Body of pancreas (tissue), 4 donors: ENCODE measurements at regions not wholly inside any gene's neighbourhood (a gene's known extent, or its start where the extent isn't known, plus 50 kb on each side); places are given as distances from the start of the nearest gene placed in this dataset.
"Not testable (repeated sequence)": the region's sequence is repeated elsewhere in the genome, so short reads cannot be mapped to it uniquely, and the experiment has no call there.

Experiments
- ATAC-seq: fragments of 150-250 bp; one replicate; pipeline ENCODE4 v1.9.1; 2016
- DNase-seq, 4 donors: peaks; one replicate each; pipeline ENCODE4 v3.0.0-alpha.2; 2019
- H3K27ac ChIP-seq, 4 donors: fragments of 200-600 bp; sonication (generic); 1 replicate in 3 of 4; 2 replicates in 1 of 4; pipeline versions ENCODE4 v1.5.1 to v1.6.1; 2016 to 2019; ENCODE audit warnings: mild to moderate bottlenecking in 1 of 4, mixed read lengths in 1 of 4, moderate library complexity in 1 of 4
- H3K27me3 ChIP-seq, 2 donors: fragments of 200-600 bp; sonication (generic); one replicate each; pipeline ENCODE4 v1.6.0; 2016; ENCODE audit warnings: mild to moderate bottlenecking in 1 of 2
- H3K36me3 ChIP-seq, 2 donors: fragments of 200-600 bp; sonication (generic); replicated peaks in 1 of 2; 2 replicates each; pipeline ENCODE4 v1.5.1; 2016; ENCODE audit warnings: low read depth in 2 of 2; ENCODE audit not compliant: insufficient read depth in 1 of 2
- H3K4me1 ChIP-seq: fragments of 200-600 bp; sonication (generic); one replicate; pipeline ENCODE4 v1.6.0; 2016
- H3K4me3 ChIP-seq, 2 donors: fragments of 200-600 bp; sonication (generic); 1 replicate in 1 of 2; 2 replicates in 1 of 2; pipeline ENCODE4 v1.5.1; 2016 to 2019
- H3K9me3 ChIP-seq, 3 donors: fragments of 200-600 bp; sonication (generic); 1 replicate in 2 of 3; 2 replicates in 1 of 3; pipeline ENCODE4 v1.5.1; 2016
- POLR2A ChIP-seq, 3 donors: fragments of 450-650 bp; IDR thresholded peaks; one replicate each; pipeline ENCODE4 v1.6.1; 2016; ENCODE audit warnings: antibody characterized with exemption in 3 of 3, mild to moderate bottlenecking in 2 of 3
- WGBS, 2 donors: methylation state at CpG; one replicate each; pipeline ENCODE4 v1.1.5; 2017; 5-methylcytosine and 5-hydroxymethylcytosine counted together
- intact Hi-C: fragments of 100-400 bp; cut with DNase I; formaldehyde crosslinking; loops from one replicate; pipeline ENCODE4 v1.15.1; 2023
- TF ChIP-seq, protein P1 (sequence below), 7 experiments: fragments of 450-650 bp in 4 of 7; fragments of 200-600 bp in 3 of 7; sonication (generic) in 3 of 7; IDR thresholded peaks; one replicate each; pipeline ENCODE4 v1.5.1; 2016 to 2019; ENCODE audit warnings: antibody characterized with exemption in 7 of 7

DNA sequence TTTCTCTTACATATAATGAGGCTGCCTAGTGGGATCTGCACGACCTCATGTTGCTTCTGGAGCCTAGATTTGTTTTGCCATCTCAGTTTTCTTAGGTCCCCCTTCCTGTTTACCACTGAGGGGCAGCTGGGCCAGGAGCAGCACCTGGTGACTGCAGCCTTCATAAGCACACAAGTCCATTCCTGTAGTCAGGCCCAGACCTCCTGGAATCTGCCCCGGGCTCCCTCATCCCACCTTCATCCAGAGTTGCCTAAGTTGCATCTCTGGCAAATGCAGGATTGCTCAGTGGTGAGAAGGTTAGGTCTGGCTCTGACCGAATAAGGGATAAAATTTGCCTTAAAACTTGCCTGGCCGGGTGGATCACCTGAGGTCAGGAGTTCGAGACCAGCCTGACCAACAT lies 117.3 kb downstream of the TNFRSF13B start:
- 77 to 85% methylated on average over 5 of the region's 5 CpGs for WGBS, 2 donors
- H3K4me1 ChIP-seq, H3K27me3 ChIP-seq, ATAC-seq, H3K27ac ChIP-seq, H3K36me3 ChIP-seq, H3K4me3 ChIP-seq, DNase-seq, intact Hi-C loops, H3K9me3 ChIP-seq: not testable (repeated sequence)

GRCh38 chr17:16853661-16854320 lies 118.1 kb downstream of the TNFRSF13B start:
- DNase-seq (no peak), ATAC-seq (no peak)
- H3K27me3 ChIP-seq = no peaks in the 10 kb centered on the region
- WGBS, 2 donors = 80 to 88% methylated on average over 30 of the region's 30 CpGs
- intact Hi-C loops = no loop called here
- TF ChIP-seq POLR2A (IDR thresholded peaks at IDR 0.05) = no peak
- TF ChIP-seq, protein P1, sequence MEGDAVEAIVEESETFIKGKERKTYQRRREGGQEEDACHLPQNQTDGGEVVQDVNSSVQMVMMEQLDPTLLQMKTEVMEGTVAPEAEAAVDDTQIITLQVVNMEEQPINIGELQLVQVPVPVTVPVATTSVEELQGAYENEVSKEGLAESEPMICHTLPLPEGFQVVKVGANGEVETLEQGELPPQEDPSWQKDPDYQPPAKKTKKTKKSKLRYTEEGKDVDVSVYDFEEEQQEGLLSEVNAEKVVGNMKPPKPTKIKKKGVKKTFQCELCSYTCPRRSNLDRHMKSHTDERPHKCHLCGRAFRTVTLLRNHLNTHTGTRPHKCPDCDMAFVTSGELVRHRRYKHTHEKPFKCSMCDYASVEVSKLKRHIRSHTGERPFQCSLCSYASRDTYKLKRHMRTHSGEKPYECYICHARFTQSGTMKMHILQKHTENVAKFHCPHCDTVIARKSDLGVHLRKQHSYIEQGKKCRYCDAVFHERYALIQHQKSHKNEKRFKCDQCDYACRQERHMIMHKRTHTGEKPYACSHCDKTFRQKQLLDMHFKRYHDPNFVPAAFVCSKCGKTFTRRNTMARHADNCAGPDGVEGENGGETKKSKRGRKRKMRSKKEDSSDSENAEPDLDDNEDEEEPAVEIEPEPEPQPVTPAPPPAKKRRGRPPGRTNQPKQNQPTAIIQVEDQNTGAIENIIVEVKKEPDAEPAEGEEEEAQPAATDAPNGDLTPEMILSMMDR (IDR thresholded peaks at IDR 0.05) = no peak
- no peak overlapping the region for H3K4me3 ChIP-seq
- H3K36me3 ChIP-seq = no peaks in the 10 kb centered on the region
- no peak overlapping the region for H3K27ac ChIP-seq
- H3K9me3 ChIP-seq = no peaks in the 10 kb centered on the region
- H3K4me1 ChIP-seq = no peaks in the 10 kb centered on the region

DNA sequence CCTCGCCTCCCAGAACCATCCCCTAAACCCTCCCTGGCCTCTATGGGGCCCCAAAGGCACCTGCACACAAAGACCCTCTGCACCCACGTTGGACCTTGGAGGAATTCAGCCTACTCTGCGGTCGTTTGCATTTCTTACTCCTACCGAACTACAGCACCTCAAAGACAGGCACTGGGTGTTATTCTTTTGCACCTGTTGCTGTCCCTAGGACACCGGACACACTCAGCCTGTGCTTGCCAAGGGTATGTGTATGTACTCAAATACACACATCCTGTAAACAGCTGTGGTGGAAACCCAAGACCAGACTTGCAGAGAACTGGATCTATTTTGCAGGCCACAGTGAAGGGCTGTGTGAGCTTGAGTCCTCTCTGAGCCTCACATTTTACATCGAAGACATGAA lies 122.1 kb downstream of the TNFRSF13B start:
- H3K4me1 ChIP-seq, intact Hi-C loops, H3K36me3 ChIP-seq, ATAC-seq, H3K27me3 ChIP-seq, H3K4me3 ChIP-seq, H3K9me3 ChIP-seq, H3K27ac ChIP-seq, DNase-seq: not testable (repeated sequence)
- 56% methylated on average over 6 of the region's 7 CpGs; no CpG with 5 or more reads in 1 of the 2 donors for WGBS, 2 donors

DNA sequence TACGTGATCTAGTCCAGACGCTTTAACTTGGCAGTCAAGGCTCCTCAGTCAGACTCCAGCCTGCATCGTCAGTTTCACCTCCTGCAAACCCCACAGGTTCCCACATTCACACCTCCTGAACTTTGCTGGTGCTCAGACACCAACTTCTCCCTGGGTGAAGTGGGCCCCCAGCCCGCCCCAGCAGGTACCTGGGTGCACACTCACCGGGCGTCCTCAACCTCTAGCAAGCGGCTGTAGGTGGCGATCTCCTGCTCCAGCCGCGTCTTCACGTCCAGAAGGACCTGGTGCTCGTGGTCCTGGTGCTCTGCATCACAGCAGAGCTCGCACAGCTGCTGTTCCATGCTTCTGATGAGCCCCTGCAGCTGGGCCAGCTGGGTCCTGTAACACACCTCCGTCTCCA lies 122.9 kb downstream of the TNFRSF13B start:
- no CpG with 5 or more reads among the region's 14 CpGs for WGBS, 2 donors
- H3K27ac ChIP-seq, H3K4me3 ChIP-seq, H3K4me1 ChIP-seq, DNase-seq, H3K27me3 ChIP-seq, H3K9me3 ChIP-seq, intact Hi-C loops, H3K36me3 ChIP-seq, ATAC-seq: not testable (repeated sequence)

DNA sequence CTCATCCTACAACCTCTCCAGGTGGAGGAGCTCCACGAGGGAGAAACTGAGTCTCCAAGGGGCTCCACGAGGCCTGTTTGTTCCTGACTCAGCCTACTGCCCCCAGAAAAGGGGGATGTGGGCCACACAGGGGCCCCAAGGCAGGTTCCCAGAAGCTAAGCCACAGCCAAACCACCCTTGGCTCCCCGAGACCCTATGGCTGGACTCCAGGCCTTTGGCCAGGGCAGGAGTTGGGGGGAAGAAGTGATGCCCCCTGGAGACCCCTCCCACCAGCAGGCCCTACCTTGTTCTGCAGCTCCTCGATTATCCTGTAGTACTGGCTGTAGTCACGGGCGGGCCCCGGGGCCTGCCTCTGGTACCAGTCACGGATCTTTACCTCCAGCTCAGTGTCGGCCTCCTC lies 126.8 kb downstream of the TNFRSF13B start:
- H3K27me3 ChIP-seq, H3K4me1 ChIP-seq, H3K36me3 ChIP-seq, DNase-seq, H3K4me3 ChIP-seq, ATAC-seq, H3K27ac ChIP-seq, intact Hi-C loops, H3K9me3 ChIP-seq: not testable (repeated sequence)
- WGBS, 2 donors = no CpG with 5 or more reads among the region's 9 CpGs

GRCh38 chr17:16844669-16845068 lies 127.2 kb downstream of the TNFRSF13B start:
- H3K36me3 ChIP-seq, H3K4me3 ChIP-seq, H3K4me1 ChIP-seq, H3K27me3 ChIP-seq, ATAC-seq, H3K9me3 ChIP-seq, DNase-seq, intact Hi-C loops, H3K27ac ChIP-seq: not testable (repeated sequence)
- WGBS, 2 donors = 57% methylated on average over 6 of the region's 6 CpGs; no CpG with 5 or more reads in 1 of the 2 donors

DNA sequence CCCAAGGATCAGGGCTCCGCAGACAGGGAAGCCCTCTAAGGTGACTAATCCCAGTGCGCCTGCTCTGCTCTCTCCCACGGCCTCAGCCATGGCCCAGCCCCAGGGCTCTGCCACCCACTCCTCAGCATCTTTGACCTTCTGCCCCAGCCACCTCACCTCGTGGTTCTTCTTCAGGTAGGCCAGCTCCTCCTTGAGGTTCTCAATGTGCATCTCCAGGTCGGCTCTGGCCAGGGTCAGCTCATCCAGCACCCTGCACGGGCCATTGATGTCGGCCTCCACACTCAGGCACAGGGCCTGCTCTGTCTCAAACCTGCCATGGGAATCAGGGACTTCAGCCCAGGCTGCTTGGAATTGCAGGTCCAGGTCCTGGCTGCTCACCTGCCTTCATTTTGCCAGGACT lies 128.4 kb downstream of the TNFRSF13B start:
- DNase-seq, H3K4me3 ChIP-seq, ATAC-seq, H3K36me3 ChIP-seq, H3K27me3 ChIP-seq, intact Hi-C loops, H3K4me1 ChIP-seq, H3K27ac ChIP-seq, H3K9me3 ChIP-seq: not testable (repeated sequence)
- WGBS, 2 donors = 69% methylated on average over 4 of the region's 7 CpGs; no CpG with 5 or more reads in 1 of the 2 donors

- DNase-seq = not testable (repeated sequence)
- 30 to 61% methylated on average over 2 to 4 of the region's 6 CpGs for WGBS, 2 donors
These were observed 129.6 kb downstream of the TNFRSF13B start for GRCh38 chr17:16842346-16842745.

GRCh38 chr17:16841896-16842295 lies 130.0 kb downstream of the TNFRSF13B start:
- H3K27ac ChIP-seq, H3K27me3 ChIP-seq, DNase-seq, H3K4me3 ChIP-seq, ATAC-seq, H3K9me3 ChIP-seq, H3K4me1 ChIP-seq, intact Hi-C loops, H3K36me3 ChIP-seq: not testable (repeated sequence)
- 50% methylated on average over 3 of the region's 10 CpGs; no CpG with 5 or more reads in 1 of the 2 donors for WGBS, 2 donors

More at GRCh38 chr17:16842346-16842745, 129.6 kb downstream of the TNFRSF13B start:
- intact Hi-C loops, H3K27me3 ChIP-seq, H3K9me3 ChIP-seq, H3K4me1 ChIP-seq, H3K36me3 ChIP-seq, H3K27ac ChIP-seq, H3K4me3 ChIP-seq, ATAC-seq: not testable (repeated sequence)

DNA sequence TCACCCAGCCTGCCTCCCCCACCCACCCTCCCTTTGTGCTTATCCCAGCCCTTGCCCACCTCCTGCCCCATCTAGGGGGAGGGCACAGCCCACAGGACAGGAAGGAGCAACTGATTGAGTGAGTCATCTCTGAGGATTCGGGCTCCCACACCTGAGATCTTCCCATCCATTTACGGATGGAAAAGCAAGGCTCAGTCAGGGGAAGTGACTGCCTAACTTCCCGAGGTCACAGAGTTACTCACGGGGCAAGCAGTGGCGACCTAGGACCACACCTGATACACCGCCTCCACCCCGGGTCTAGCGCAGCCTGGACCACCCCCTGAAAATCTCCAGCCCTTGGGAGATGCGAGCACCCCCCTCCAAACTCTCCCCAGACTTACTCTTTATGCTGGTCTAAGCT lies 131.7 kb downstream of the TNFRSF13B start:
- ATAC-seq, DNase-seq: not testable (repeated sequence)

More for the DNA sequence above, 131.7 kb downstream of the TNFRSF13B start:
- H3K4me3 ChIP-seq, intact Hi-C loops, H3K27ac ChIP-seq, H3K4me1 ChIP-seq, H3K36me3 ChIP-seq, H3K9me3 ChIP-seq, H3K27me3 ChIP-seq: not testable (repeated sequence)
- 53% methylated on average over 6 of the region's 9 CpGs; no CpG with 5 or more reads in 1 of the 2 donors for WGBS, 2 donors
